GM12873 (cell line): ENCODE measurements at regions not wholly inside any gene's neighbourhood (a gene's known extent, or its start where the extent isn't known, plus 50 kb on each side); places are given as distances from the start of the nearest gene placed in this dataset.

Experiments
- TF ChIP-seq, protein P1 (sequence below): IDR thresholded peaks from 2 replicates; pipeline ENCODE4 v1.5.1; 2012; ENCODE audit warnings: low read depth, mild to moderate bottlenecking, moderate library complexity, low read length, control low read depth; ENCODE audit not compliant: insufficient read depth; ENCODE audit errors: missing control alignments

- TF ChIP-seq, protein P1, sequence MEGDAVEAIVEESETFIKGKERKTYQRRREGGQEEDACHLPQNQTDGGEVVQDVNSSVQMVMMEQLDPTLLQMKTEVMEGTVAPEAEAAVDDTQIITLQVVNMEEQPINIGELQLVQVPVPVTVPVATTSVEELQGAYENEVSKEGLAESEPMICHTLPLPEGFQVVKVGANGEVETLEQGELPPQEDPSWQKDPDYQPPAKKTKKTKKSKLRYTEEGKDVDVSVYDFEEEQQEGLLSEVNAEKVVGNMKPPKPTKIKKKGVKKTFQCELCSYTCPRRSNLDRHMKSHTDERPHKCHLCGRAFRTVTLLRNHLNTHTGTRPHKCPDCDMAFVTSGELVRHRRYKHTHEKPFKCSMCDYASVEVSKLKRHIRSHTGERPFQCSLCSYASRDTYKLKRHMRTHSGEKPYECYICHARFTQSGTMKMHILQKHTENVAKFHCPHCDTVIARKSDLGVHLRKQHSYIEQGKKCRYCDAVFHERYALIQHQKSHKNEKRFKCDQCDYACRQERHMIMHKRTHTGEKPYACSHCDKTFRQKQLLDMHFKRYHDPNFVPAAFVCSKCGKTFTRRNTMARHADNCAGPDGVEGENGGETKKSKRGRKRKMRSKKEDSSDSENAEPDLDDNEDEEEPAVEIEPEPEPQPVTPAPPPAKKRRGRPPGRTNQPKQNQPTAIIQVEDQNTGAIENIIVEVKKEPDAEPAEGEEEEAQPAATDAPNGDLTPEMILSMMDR = no peak
These were observed 191.7 kb upstream of the STK17B start for GRCh38 chr2:196362973-196363549.

DNA sequence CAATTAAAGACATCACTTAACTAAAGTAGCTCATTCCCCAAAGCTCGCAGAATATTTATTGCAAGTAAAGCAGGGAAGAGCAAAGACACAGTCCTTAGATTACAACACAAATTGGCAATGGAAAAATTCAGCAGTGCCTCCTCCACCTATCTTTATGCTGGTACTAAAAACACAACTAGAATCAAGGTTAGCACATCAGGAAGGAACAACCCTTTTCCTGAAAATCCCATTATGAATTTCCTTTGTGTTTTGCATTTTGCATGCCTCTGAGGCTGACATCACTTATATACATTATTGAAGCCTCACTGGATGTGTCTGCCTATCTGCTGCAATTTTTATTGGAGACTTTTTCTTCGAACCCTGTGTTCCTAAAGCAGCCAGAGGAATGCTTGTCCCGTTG, 193.8 kb upstream of the STK17B start:
- TF ChIP-seq, protein P1 = no peak

DNA sequence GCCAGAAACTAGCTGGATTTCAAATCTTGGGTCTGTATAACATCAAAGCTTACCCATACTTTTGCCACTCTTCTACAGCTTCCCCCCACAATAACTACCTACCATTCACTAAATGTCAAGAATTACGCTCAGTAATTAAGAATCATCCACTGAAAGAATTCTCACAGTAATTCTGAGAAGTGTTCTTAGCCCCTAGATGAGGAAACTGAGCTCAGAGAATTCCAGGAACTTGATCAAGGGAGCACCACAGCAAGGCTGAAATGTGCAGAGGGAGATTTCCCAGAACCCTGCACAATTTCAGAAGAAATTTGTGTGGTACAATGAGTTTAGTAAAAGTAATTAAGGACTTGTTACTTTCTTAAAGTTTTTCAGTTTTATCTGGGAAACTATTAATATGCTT, 194.5 kb upstream of the STK17B start:
- TF ChIP-seq, protein P1 = no peak

DNA sequence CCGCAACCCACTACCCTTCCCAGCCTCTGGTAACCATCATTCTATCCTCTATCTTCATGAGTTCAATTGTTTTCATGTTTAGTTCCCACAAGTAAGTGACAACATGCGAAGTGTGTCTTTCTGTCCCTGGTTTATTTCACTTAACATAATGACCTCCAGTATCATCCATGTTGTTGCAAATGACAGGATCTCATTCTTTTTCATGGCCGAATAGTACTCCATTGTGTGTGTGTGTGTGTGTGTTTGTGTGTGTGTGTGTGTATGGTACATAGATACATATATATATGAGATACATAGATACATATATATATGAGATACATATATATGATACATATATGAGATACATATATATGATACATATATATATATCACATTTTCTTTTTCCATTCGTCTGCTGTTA, 196.3 kb upstream of the STK17B start:
- TF ChIP-seq, protein P1 = no peak

GRCh38 chr2:196368546-196369225, 197.3 kb upstream of the STK17B start:
- TF ChIP-seq, protein P1 = no peak

GRCh38 chr2:196369967-196370366, 198.6 kb upstream of the STK17B start:
- TF ChIP-seq, protein P1 = no peak

- TF ChIP-seq, protein P1 = no peak
These were observed 199.0 kb upstream of the STK17B start for GRCh38 chr2:196370381-196370780.
